ENCODE measurements at regions not wholly inside any gene's neighbourhood (a gene's known extent, or its start where the extent isn't known, plus 50 kb on each side); places are given as distances from the start of the nearest gene placed in this dataset.

GRCh38 chr6:21885532-21886114 lies 292.1 kb downstream of the SOX4 start:
- Histone ChIP-seq H3K9me3 (ENCODE audit: low read length) (no peaks in the 10 kb centered on the region), H3K36me3 (ENCODE audit: insufficient read depth, low read length) (no peaks in the 10 kb centered on the region)
- TF ChIP-seq CTCF (IDR thresholded peaks at IDR 0.05; ENCODE audit: low read length) (no peak), EZH2 (IDR thresholded peaks at IDR 0.05; ENCODE audit: borderline replicate concordance, low read length) (no peak)

GRCh38 chr6:21886542-21887151 lies 293.1 kb downstream of the SOX4 start:
- Histone ChIP-seq H3F3A (ENCODE audit: insufficient read depth, low read length) (no peaks in the 10 kb centered on the region), H3K27ac (ENCODE audit: low read depth, low read length, poor library complexity, severe bottlenecking) (no peak overlapping the region), H3K36me3 (ENCODE audit: insufficient read depth, low read length) (no peaks in the 10 kb centered on the region), H2AFZ (ENCODE audit: low read length) (no peak overlapping the region), H3K9me2 (ENCODE audit: low read depth, low read length) (no peaks in the 10 kb centered on the region), H3K4me1 (ENCODE audit: insufficient read depth, low read length, severe bottlenecking) (no peaks in the 10 kb centered on the region), H3K9me3 (ENCODE audit: low read length) (no peaks in the 10 kb centered on the region), H3K4me3 (ENCODE audit: low read depth, low read length, poor library complexity, severe bottlenecking) (no peak overlapping the region), H4K20me1 (ENCODE audit: insufficient read depth, low read length) (no peaks in the 10 kb centered on the region), H3K79me2 (ENCODE audit: insufficient read depth, low read length) (no peaks in the 10 kb centered on the region), H3K9ac (ENCODE audit: low read length) (no peak overlapping the region), H3K4me2 (ENCODE audit: low read length) (no peak overlapping the region), H3K27me3 (ENCODE audit: insufficient read depth, low read length) (no peaks in the 10 kb centered on the region)
- TF ChIP-seq EZH2 (IDR thresholded peaks at IDR 0.05; ENCODE audit: borderline replicate concordance, low read length) (no peak), CTCF (IDR thresholded peaks at IDR 0.05; ENCODE audit: low read length) (no peak)

More at GRCh38 chr6:21885532-21886114, 292.1 kb downstream of the SOX4 start:
- no peaks in the 10 kb centered on the region for H3K79me2 ChIP-seq (ENCODE audit: insufficient read depth, low read length)
- no peaks in the 10 kb centered on the region for H3K9me2 ChIP-seq (ENCODE audit: low read depth, low read length)
- no peak overlapping the region for H3K27ac ChIP-seq (ENCODE audit: low read depth, low read length, poor library complexity, severe bottlenecking)
- no peak overlapping the region for H3K4me3 ChIP-seq (ENCODE audit: low read depth, low read length, poor library complexity, severe bottlenecking)
- H4K20me1 ChIP-seq (ENCODE audit: insufficient read depth, low read length), result no peaks in the 10 kb centered on the region
- no peak overlapping the region for H3K4me2 ChIP-seq (ENCODE audit: low read length)
- no peak overlapping the region for H3K9ac ChIP-seq (ENCODE audit: low read length)
- H3K4me1 ChIP-seq (ENCODE audit: insufficient read depth, low read length, severe bottlenecking), result no peaks in the 10 kb centered on the region
- no peaks in the 10 kb centered on the region for H3F3A ChIP-seq (ENCODE audit: insufficient read depth, low read length)
- H3K27me3 ChIP-seq (ENCODE audit: insufficient read depth, low read length), result no peaks in the 10 kb centered on the region
- no peak overlapping the region for H2AFZ ChIP-seq (ENCODE audit: low read length)

- Histone ChIP-seq H3K27ac (ENCODE audit: low read depth, low read length, poor library complexity, severe bottlenecking) (no peak overlapping the region), H3K9ac (ENCODE audit: low read length) (no peak overlapping the region), H3K9me3 (ENCODE audit: low read length) (no peaks in the 10 kb centered on the region)
These were observed 294.0 kb downstream of the SOX4 start for GRCh38 chr6:21887231-21888185.

More at GRCh38 chr6:21887231-21888185, 294.0 kb downstream of the SOX4 start:
- Histone ChIP-seq H3K4me1 (ENCODE audit: insufficient read depth, low read length, severe bottlenecking) (no peaks in the 10 kb centered on the region), H3K9me2 (ENCODE audit: low read depth, low read length) (no peaks in the 10 kb centered on the region), H4K20me1 (ENCODE audit: insufficient read depth, low read length) (no peaks in the 10 kb centered on the region), H3K36me3 (ENCODE audit: insufficient read depth, low read length) (no peaks in the 10 kb centered on the region), H3K4me2 (ENCODE audit: low read length) (no peak overlapping the region), H3K79me2 (ENCODE audit: insufficient read depth, low read length) (no peaks in the 10 kb centered on the region), H3F3A (ENCODE audit: insufficient read depth, low read length) (no peaks in the 10 kb centered on the region), H3K27me3 (ENCODE audit: insufficient read depth, low read length) (no peaks in the 10 kb centered on the region), H2AFZ (ENCODE audit: low read length) (no peak overlapping the region), H3K4me3 (ENCODE audit: low read depth, low read length, poor library complexity, severe bottlenecking) (no peak overlapping the region)
- TF ChIP-seq EZH2 (IDR thresholded peaks at IDR 0.05; ENCODE audit: borderline replicate concordance, low read length) (no peak), CTCF (IDR thresholded peaks at IDR 0.05; ENCODE audit: low read length) (no peak)

Measured in OCI-LY1 (cell line).